Mammary epithelial cell (primary cell): ENCODE measurements at regions not wholly inside any gene's neighbourhood (a gene's known extent, or its start where the extent isn't known, plus 50 kb on each side); places are given as distances from the start of the nearest gene placed in this dataset.

Experiments
- CTCF ChIP-seq, 2 donors: IDR thresholded peaks in 1 of 2; conservative IDR thresholded peaks in 1 of 2; 2 replicates each; pipeline ENCODE4 v1.5.1; 2011 to 2012; ENCODE audit warnings: inconsistent platforms in 2 of 2, low read length in 2 of 2, mild to moderate bottlenecking in 2 of 2, control low read depth in 1 of 2, low read depth in 1 of 2; ENCODE audit not compliant: insufficient read depth in 1 of 2; ENCODE audit errors: extremely low read depth in 1 of 2
- EZH2 ChIP-seq: IDR thresholded peaks from 2 replicates; pipeline ENCODE4 v1.6.1; 2012; ENCODE audit warnings: low read length, inconsistent platforms, borderline replicate concordance

- TF ChIP-seq EZH2 (no peak), CTCF (conservative IDR thresholded peaks at IDR 0.05 in 1 of 2, IDR thresholded peaks at IDR 0.05 in 1 of 2; ENCODE audit: extremely low read depth in 1 of 2, insufficient read depth in 1 of 2, low read depth in 1 of 2, low read length in 2 of 2) (no peak)
Measured at GRCh38 chr14:44341116-44341515, 166.0 kb downstream of the FSCB start.
